ENCODE measurements at regions not wholly inside any gene's neighbourhood (a gene's known extent, or its start where the extent isn't known, plus 50 kb on each side); places are given as distances from the start of the nearest gene placed in this dataset.

DNA sequence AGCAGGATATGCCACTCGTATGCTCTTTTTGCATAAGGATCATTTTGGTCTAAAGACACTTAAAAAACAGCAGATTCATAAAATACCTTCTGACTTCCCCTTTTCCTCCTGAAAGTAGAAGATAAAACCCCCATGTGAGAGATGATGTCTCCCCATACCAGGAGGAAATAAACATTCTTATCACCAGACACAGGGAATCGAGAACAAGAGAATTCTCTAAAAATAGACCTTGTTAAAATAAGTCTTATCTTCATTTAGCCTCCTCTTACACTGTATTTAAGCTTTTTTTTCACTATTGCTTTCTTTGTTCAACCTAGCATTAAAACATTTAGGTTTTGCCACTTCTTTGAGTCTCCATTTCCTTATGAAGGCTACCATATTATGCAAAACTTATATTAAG lies 709.3 kb downstream of the KCNT2 start (continued):
- TF ChIP-seq, protein P1, sequence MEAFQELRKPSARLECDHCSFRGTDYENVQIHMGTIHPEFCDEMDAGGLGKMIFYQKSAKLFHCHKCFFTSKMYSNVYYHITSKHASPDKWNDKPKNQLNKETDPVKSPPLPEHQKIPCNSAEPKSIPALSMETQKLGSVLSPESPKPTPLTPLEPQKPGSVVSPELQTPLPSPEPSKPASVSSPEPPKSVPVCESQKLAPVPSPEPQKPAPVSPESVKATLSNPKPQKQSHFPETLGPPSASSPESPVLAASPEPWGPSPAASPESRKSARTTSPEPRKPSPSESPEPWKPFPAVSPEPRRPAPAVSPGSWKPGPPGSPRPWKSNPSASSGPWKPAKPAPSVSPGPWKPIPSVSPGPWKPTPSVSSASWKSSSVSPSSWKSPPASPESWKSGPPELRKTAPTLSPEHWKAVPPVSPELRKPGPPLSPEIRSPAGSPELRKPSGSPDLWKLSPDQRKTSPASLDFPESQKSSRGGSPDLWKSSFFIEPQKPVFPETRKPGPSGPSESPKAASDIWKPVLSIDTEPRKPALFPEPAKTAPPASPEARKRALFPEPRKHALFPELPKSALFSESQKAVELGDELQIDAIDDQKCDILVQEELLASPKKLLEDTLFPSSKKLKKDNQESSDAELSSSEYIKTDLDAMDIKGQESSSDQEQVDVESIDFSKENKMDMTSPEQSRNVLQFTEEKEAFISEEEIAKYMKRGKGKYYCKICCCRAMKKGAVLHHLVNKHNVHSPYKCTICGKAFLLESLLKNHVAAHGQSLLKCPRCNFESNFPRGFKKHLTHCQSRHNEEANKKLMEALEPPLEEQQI (IDR thresholded peaks at IDR 0.05) = peak; percentile 92
- TF ChIP-seq CREB1 (IDR thresholded peaks at IDR 0.05) (peak; percentile 53; the same call in 1 of the 2 replicates), CREB1 (CRISPR knock-in tag; IDR thresholded peaks at IDR 0.05) (no peak), POLR3G (IDR thresholded peaks at IDR 0.05; ENCODE audit: extremely low read depth, insufficient read length, insufficient replicate concordance) (no peak), ZNF707 (CRISPR knock-in tag; conservative IDR thresholded peaks at IDR 0.05) (no peak), KDM5B (IDR thresholded peaks at IDR 0.05; ENCODE audit: insufficient replicate concordance, low read depth, low read length) (no peak), MAFK (IDR thresholded peaks at IDR 0.05; ENCODE audit: low read length) (peak; percentile 29; the same call in 1 of the 2 replicates), TOE1 (IDR thresholded peaks at IDR 0.05; ENCODE audit: borderline replicate concordance) (0 out of 2 replicates have a peak, but pooled peaks have one; percentile 26), TOE1 (CRISPR knock-in tag; IDR thresholded peaks at IDR 0.05; ENCODE audit: borderline replicate concordance, low read depth) (no peak), MYNN (IDR thresholded peaks at IDR 0.05) (0 out of 2 replicates have a peak, but pooled peaks have one; percentile 56), MYNN (CRISPR knock-in tag; IDR thresholded peaks at IDR 0.05) (no peak), ZNF253 (CRISPR knock-in tag; conservative IDR thresholded peaks at IDR 0.05) (no peak), ELF1 (tag; IDR thresholded peaks at IDR 0.05) (no peak), ELF4 (CRISPR knock-in tag; IDR thresholded peaks at IDR 0.05) (no peak; the same call in 1 of the 2 replicates), EP400 (IDR thresholded peaks at IDR 0.05) (peak; percentile 48; the same call in 1 of the 2 replicates), ZNF764 (CRISPR knock-in tag; IDR thresholded peaks at IDR 0.05; ENCODE audit: low read depth) (no peak), NBN (IDR thresholded peaks at IDR 0.05; ENCODE audit: low read depth) (peak; percentile 52; the same call in 1 of the 2 replicates), POLR2AphosphoS2 (IDR thresholded peaks at IDR 0.05; ENCODE audit: low read length) (no peak), SRSF1 (IDR thresholded peaks at IDR 0.05; ENCODE audit: low read depth, low read length) (no peak), SIX5 (IDR thresholded peaks at IDR 0.05; ENCODE audit: borderline replicate concordance in 1 of 2, insufficient read depth in 1 of 2, low read depth in 1 of 2, low read length in 2 of 2) (no peak)
- TF ChIP-seq, protein P2, sequence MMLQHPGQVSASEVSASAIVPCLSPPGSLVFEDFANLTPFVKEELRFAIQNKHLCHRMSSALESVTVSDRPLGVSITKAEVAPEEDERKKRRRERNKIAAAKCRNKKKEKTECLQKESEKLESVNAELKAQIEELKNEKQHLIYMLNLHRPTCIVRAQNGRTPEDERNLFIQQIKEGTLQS (IDR thresholded peaks at IDR 0.05) = peak; percentile 37; the same call in 1 of the 2 replicates
- TF ChIP-seq, protein P2 (CRISPR knock-in tag; conservative IDR thresholded peaks at IDR 0.05) = no peak
- TF ChIP-seq, protein P3, sequence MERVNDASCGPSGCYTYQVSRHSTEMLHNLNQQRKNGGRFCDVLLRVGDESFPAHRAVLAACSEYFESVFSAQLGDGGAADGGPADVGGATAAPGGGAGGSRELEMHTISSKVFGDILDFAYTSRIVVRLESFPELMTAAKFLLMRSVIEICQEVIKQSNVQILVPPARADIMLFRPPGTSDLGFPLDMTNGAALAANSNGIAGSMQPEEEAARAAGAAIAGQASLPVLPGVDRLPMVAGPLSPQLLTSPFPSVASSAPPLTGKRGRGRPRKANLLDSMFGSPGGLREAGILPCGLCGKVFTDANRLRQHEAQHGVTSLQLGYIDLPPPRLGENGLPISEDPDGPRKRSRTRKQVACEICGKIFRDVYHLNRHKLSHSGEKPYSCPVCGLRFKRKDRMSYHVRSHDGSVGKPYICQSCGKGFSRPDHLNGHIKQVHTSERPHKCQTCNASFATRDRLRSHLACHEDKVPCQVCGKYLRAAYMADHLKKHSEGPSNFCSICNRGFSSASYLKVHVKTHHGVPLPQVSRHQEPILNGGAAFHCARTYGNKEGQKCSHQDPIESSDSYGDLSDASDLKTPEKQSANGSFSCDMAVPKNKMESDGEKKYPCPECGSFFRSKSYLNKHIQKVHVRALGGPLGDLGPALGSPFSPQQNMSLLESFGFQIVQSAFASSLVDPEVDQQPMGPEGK (CRISPR knock-in tag; IDR thresholded peaks at IDR 0.05; ENCODE audit: borderline replicate concordance) = no peak
- TF ChIP-seq, protein P4, sequence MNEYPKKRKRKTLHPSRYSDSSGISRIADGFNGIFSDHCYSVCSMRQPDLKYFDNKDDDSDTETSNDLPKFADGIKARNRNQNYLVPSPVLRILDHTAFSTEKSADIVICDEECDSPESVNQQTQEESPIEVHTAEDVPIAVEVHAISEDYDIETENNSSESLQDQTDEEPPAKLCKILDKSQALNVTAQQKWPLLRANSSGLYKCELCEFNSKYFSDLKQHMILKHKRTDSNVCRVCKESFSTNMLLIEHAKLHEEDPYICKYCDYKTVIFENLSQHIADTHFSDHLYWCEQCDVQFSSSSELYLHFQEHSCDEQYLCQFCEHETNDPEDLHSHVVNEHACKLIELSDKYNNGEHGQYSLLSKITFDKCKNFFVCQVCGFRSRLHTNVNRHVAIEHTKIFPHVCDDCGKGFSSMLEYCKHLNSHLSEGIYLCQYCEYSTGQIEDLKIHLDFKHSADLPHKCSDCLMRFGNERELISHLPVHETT (CRISPR knock-in tag; conservative IDR thresholded peaks at IDR 0.05 in 1 of 2, IDR thresholded peaks at IDR 0.05 in 1 of 2) = no peak

Measured in K562 (cell line).